H9 (cell line): ENCODE measurements at regions not wholly inside any gene's neighbourhood (a gene's known extent, or its start where the extent isn't known, plus 50 kb on each side); places are given as distances from the start of the nearest gene placed in this dataset.

Source experiments
- DNase-seq: peaks from one replicate; pipeline ENCODE4 v3.0.0-alpha.2; 2017
- H2AFZ ChIP-seq: one replicate; pipeline ENCODE4 v1.6.1; 2013; ENCODE audit warnings: mild to moderate bottlenecking, low read length, control low read depth, moderate library complexity
- H2AK5ac ChIP-seq: 2 replicates; pipeline ENCODE4 v1.6.1; 2013; ENCODE audit warnings: low read length, control low read depth, mixed read lengths; ENCODE audit not compliant: insufficient read length
- H2BK120ac ChIP-seq: one replicate; pipeline ENCODE4 v1.6.1; 2013; ENCODE audit warnings: low read depth, mild to moderate bottlenecking, low read length, control low read depth, inconsistent platforms; ENCODE audit not compliant: poor library complexity, severe bottlenecking
- H2BK12ac ChIP-seq: 2 replicates; pipeline ENCODE4 v1.6.1; 2013; ENCODE audit warnings: low read length, control low read depth, mixed read lengths, low read depth; ENCODE audit not compliant: insufficient read length
- H2BK15ac ChIP-seq: 2 replicates; pipeline ENCODE4 v1.6.1; 2013; ENCODE audit warnings: low read depth, low read length, control low read depth
- H2BK20ac ChIP-seq: one replicate; pipeline ENCODE4 v1.6.1; 2013; ENCODE audit warnings: low read depth, mild to moderate bottlenecking, low read length, control low read depth, inconsistent platforms; ENCODE audit not compliant: poor library complexity, severe bottlenecking
- H2BK5ac ChIP-seq: 2 replicates; pipeline ENCODE4 v1.6.1; 2013; ENCODE audit warnings: low read length, control low read depth, mixed read lengths; ENCODE audit not compliant: insufficient read length
- H3K14ac ChIP-seq: 2 replicates; pipeline ENCODE4 v1.6.1; 2013; ENCODE audit warnings: low read length, control low read depth; ENCODE audit not compliant: insufficient read depth
- H3K18ac ChIP-seq: 2 replicates; pipeline ENCODE4 v1.6.1; 2013; ENCODE audit warnings: low read depth, mild to moderate bottlenecking, mixed read lengths, low read length, control low read depth; ENCODE audit not compliant: insufficient read length
- H3K23ac ChIP-seq: 2 replicates; pipeline ENCODE4 v1.6.1; 2013; ENCODE audit warnings: low read length, control low read depth, mixed read lengths, low read depth; ENCODE audit not compliant: insufficient read length
- H3K23me2 ChIP-seq: 2 replicates; pipeline ENCODE4 v1.6.1; 2013; ENCODE audit warnings: low read depth, mild to moderate bottlenecking, mixed read lengths, low read length, control low read depth; ENCODE audit not compliant: insufficient read length, poor library complexity, severe bottlenecking
- H3K27ac ChIP-seq: 2 replicates; pipeline ENCODE4 v1.5.1; 2013; ENCODE audit warnings: low read length, control low read depth, mixed read lengths, low read depth; ENCODE audit not compliant: insufficient read length
- H3K27me3 ChIP-seq: 2 replicates; pipeline ENCODE4 v1.6.1; 2013; ENCODE audit warnings: low read length, control low read depth, inconsistent platforms; ENCODE audit not compliant: insufficient read depth
- H3K4ac ChIP-seq: 2 replicates; pipeline ENCODE4 v1.6.1; 2013; ENCODE audit warnings: low read depth, mild to moderate bottlenecking, control low read depth, inconsistent platforms, low read length, moderate library complexity
- H3K4me1 ChIP-seq: 2 replicates; pipeline ENCODE4 v1.6.1; 2013; ENCODE audit warnings: low read length, control low read depth, inconsistent platforms; ENCODE audit not compliant: insufficient read depth
- H3K4me2 ChIP-seq: 2 replicates; pipeline ENCODE4 v1.6.1; 2013; ENCODE audit warnings: low read length, control low read depth, mixed read lengths; ENCODE audit not compliant: insufficient read length, insufficient read depth
- H3K56ac ChIP-seq: 2 replicates; pipeline ENCODE4 v1.6.1; 2013; ENCODE audit warnings: low read depth, mild to moderate bottlenecking, mixed read lengths, low read length, control low read depth; ENCODE audit not compliant: insufficient read length
- H3K79me1 ChIP-seq: 2 replicates; pipeline ENCODE4 v1.6.1; 2013; ENCODE audit warnings: low read depth, mild to moderate bottlenecking, moderate library complexity, low read length, control low read depth, inconsistent platforms; ENCODE audit not compliant: insufficient read depth, poor library complexity, severe bottlenecking
- H3K79me2 ChIP-seq: 2 replicates; pipeline ENCODE4 v1.6.1; 2013; ENCODE audit warnings: low read length, control low read depth, inconsistent platforms; ENCODE audit not compliant: insufficient read depth
- H3K9ac ChIP-seq: 2 replicates; pipeline ENCODE4 v1.6.1; 2013; ENCODE audit warnings: low read length, control low read depth, mixed read lengths; ENCODE audit not compliant: insufficient read length; ENCODE audit errors: extremely low read depth
- H3K9me3 ChIP-seq: one replicate; pipeline ENCODE4 v1.6.1; 2013; ENCODE audit warnings: low read depth, low read length, inconsistent platforms; ENCODE audit not compliant: control insufficient read depth
- H3T11ph ChIP-seq: one replicate; pipeline ENCODE4 v1.6.1; 2013; ENCODE audit warnings: mild to moderate bottlenecking, low read length, control low read depth, inconsistent platforms
- H4K20me1 ChIP-seq: one replicate; pipeline ENCODE4 v1.6.1; 2013; ENCODE audit not compliant: control insufficient read depth, insufficient read length, insufficient read depth
- H4K5ac ChIP-seq: 2 replicates; pipeline ENCODE4 v1.6.1; 2013; ENCODE audit warnings: low read depth, mild to moderate bottlenecking, mixed read lengths, low read length, control low read depth; ENCODE audit not compliant: insufficient read length
- H4K8ac ChIP-seq: replicated peaks from 2 replicates; pipeline ENCODE4 v1.6.1; 2013; ENCODE audit warnings: low read length, control low read depth, mixed read lengths, low read depth; ENCODE audit not compliant: insufficient read length
- H4K91ac ChIP-seq: 2 replicates; pipeline ENCODE4 v1.6.1; 2013; ENCODE audit warnings: low read depth, mild to moderate bottlenecking, moderate library complexity, mixed read lengths, low read length, control low read depth; ENCODE audit not compliant: insufficient read length
- H3K27ac Mint-ChIP-seq, 3 experiments: 2 replicates in 2 of 3; 3 replicates in 1 of 3; pipeline ENCODE4 v1.8.0; 2020 to 2021; ENCODE audit warnings: mixed read lengths in 3 of 3, mild to moderate bottlenecking in 1 of 3, moderate library complexity in 1 of 3
- H3K27me3 Mint-ChIP-seq: 2 replicates; pipeline ENCODE4 v1.8.0; 2021; ENCODE audit warnings: low read depth, mild to moderate bottlenecking, moderate library complexity, mixed read lengths
- H3K36me3 Mint-ChIP-seq, 3 experiments: 2 replicates in 2 of 3; 3 replicates in 1 of 3; pipeline ENCODE4 v1.8.0; 2020 to 2021; ENCODE audit warnings: low read depth in 3 of 3, mixed read lengths in 3 of 3; ENCODE audit not compliant: insufficient read depth in 1 of 3
- H3K4me1 Mint-ChIP-seq, 2 experiments: 2 replicates each; pipeline ENCODE4 v1.8.0; 2020; ENCODE audit warnings: mixed read lengths in 2 of 2
- H3K4me3 Mint-ChIP-seq, 2 experiments: 2 replicates in 1 of 2; 3 replicates in 1 of 2; pipeline ENCODE4 v1.8.0; 2020 to 2021; ENCODE audit warnings: mild to moderate bottlenecking in 2 of 2, mixed read lengths in 2 of 2, moderate library complexity in 1 of 2
- H3K9me3 Mint-ChIP-seq, 2 experiments: 2 replicates in 1 of 2; 3 replicates in 1 of 2; pipeline ENCODE4 v1.8.0; 2020; ENCODE audit warnings: mild to moderate bottlenecking in 2 of 2, mixed read lengths in 2 of 2, moderate library complexity in 1 of 2
- WGBS: extraction: QIAGEN DNeasy Blood & Tissue Kit; methylation state at CpG from one replicate; pipeline ENCODE4 v1.1.7; 2013; ENCODE audit warnings: missing lambda C conversion rate, low lambda C conversion rate, mixed read lengths; ENCODE audit not compliant: insufficient read length; ENCODE audit errors: extremely low coverage; 5-methylcytosine and 5-hydroxymethylcytosine counted together
- TF ChIP-seq, protein P1 (sequence below): fragments of 200-600 bp; sonication (generic); conservative IDR thresholded peaks from 3 replicates; pipeline ENCODE4 v1.8.0; 2021; ENCODE audit warnings: antibody characterized with exemption, mild to moderate bottlenecking

DNA sequence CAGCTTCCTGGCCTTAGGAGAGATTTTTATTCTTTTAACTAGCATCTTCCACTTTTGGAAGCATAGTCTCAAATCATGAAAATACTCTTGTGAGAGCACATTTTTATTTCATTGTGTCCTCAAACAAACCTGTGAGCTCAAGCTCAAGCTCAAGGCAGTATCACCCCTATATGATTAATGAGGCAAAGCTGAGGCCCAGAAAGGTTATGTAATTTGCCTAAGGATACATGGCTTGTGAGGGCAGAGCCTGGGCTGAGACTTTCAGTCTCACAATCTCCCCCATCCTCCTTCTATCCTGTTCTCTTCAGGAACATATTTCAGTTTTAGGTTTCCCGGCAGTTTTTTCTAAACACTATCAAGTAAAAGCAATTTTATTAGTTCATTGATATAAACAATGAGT lies 359.5 kb downstream of the PTEN start:
- WGBS, result no CpG with 5 or more reads among the region's 1 CpG
- Mint-ChIP-seq H3K4me3 (no peak overlapping the region), H3K9me3 (no peaks in the 10 kb centered on the region), H3K27ac (no peak overlapping the region), H3K27me3 (no peaks in the 10 kb centered on the region), H3K36me3 (no peaks in the 10 kb centered on the region), H3K4me1 (peaks cover 10 to 17% of the 10 kb centered on the region in 2 experiments; a peak in 3 of 4 replicates)
- no peak overlapping the region for H2AK5ac ChIP-seq
- H3K14ac ChIP-seq, result no peak overlapping the region
- no peak overlapping the region for H2BK15ac ChIP-seq
- no peak overlapping the region for H2AFZ ChIP-seq
- H2BK120ac ChIP-seq, result no peak overlapping the region
- no peak overlapping the region for H3K27ac ChIP-seq
- no peak overlapping the region for H2BK20ac ChIP-seq
- no peak overlapping the region for H3K4me2 ChIP-seq
- H3K27me3 ChIP-seq, result no peaks in the 10 kb centered on the region
- H4K5ac ChIP-seq, result no peak overlapping the region
- no peak overlapping the region for H3K4ac ChIP-seq
- no peak for DNase-seq
- H3K18ac ChIP-seq, result no peak overlapping the region
- H3K23me2 ChIP-seq, result no peaks in the 10 kb centered on the region
- H3T11ph ChIP-seq, result no peak overlapping the region
- no peak overlapping the region for H3K56ac ChIP-seq
- no peaks in the 10 kb centered on the region for H3K9me3 ChIP-seq
- H4K91ac ChIP-seq, result no peak overlapping the region
- H4K20me1 ChIP-seq, result no peaks in the 10 kb centered on the region
- H2BK5ac ChIP-seq, result no peak overlapping the region
- H3K4me1 ChIP-seq, result no peaks in the 10 kb centered on the region
- no peak overlapping the region for H2BK12ac ChIP-seq
- no peak overlapping the region for H3K9ac ChIP-seq
- TF ChIP-seq, protein P1, sequence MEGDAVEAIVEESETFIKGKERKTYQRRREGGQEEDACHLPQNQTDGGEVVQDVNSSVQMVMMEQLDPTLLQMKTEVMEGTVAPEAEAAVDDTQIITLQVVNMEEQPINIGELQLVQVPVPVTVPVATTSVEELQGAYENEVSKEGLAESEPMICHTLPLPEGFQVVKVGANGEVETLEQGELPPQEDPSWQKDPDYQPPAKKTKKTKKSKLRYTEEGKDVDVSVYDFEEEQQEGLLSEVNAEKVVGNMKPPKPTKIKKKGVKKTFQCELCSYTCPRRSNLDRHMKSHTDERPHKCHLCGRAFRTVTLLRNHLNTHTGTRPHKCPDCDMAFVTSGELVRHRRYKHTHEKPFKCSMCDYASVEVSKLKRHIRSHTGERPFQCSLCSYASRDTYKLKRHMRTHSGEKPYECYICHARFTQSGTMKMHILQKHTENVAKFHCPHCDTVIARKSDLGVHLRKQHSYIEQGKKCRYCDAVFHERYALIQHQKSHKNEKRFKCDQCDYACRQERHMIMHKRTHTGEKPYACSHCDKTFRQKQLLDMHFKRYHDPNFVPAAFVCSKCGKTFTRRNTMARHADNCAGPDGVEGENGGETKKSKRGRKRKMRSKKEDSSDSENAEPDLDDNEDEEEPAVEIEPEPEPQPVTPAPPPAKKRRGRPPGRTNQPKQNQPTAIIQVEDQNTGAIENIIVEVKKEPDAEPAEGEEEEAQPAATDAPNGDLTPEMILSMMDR, result no peak
- no peaks in the 10 kb centered on the region for H3K79me1 ChIP-seq
- no peaks in the 10 kb centered on the region for H3K79me2 ChIP-seq
- H4K8ac ChIP-seq, result no peak overlapping the region
- H3K23ac ChIP-seq, result no peak overlapping the region
